GM21576 (cell line): ENCODE measurements at regions not wholly inside any gene's neighbourhood (a gene's known extent, or its start where the extent isn't known, plus 50 kb on each side); places are given as distances from the start of the nearest gene placed in this dataset.

Experiments
- ATAC-seq: cut with Tn5 transposase; IDR thresholded peaks from one replicate; pipeline ENCODE4 v1.9.1; 2021; ENCODE audit warnings: mild to moderate bottlenecking, moderate library complexity; ENCODE audit not compliant: unreplicated experiment

DNA sequence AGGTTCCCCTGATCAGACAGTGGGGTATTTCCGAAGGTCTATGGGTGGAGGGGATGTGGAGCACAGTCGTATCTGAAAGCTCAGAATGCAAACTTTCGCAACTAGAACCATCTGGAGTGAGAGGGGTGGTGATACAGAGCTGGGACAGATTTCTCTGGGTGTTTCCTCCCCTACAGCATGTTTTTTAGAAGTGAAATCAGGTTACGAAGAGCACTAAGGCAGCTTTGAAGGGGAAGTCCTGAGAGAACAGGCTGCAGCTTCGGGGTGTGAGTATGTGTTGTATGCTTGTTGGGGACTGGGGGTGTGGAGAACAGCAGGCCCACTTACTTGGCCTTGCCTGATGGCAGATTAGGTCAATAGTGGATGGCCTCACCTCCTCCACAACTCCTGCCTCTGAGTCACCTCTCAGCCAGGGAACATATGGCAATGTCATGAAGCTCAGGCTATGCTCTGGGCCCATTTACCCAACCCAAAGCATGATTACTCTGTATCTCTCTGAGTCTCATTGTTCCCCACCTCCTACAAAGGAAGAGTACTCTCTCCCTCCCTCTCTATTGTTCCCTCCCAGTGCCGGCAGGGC is 107.2 kb upstream of the RASGRP1 start:
- ATAC-seq, result peak; percentile 65

DNA sequence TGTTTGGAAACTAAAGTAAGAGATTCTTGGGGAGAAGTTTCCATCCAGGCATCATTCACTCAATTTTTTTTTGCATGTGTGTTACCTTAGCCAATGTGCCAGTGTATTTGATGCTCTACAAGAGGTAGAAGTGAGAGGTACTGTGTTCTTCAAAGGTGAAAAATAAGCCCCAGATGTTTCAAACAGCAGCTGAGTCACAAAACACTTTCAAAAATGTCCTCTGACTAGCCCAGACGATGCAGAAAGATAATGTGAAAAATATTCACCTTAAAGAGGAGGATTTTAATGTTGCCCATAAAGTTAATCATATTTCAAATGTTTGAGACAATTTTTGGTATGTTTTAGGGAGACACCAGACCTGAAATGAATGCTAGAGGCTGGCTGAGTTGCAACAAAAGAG is 107.7 kb upstream of the RASGRP1 start:
- no peak for ATAC-seq

DNA sequence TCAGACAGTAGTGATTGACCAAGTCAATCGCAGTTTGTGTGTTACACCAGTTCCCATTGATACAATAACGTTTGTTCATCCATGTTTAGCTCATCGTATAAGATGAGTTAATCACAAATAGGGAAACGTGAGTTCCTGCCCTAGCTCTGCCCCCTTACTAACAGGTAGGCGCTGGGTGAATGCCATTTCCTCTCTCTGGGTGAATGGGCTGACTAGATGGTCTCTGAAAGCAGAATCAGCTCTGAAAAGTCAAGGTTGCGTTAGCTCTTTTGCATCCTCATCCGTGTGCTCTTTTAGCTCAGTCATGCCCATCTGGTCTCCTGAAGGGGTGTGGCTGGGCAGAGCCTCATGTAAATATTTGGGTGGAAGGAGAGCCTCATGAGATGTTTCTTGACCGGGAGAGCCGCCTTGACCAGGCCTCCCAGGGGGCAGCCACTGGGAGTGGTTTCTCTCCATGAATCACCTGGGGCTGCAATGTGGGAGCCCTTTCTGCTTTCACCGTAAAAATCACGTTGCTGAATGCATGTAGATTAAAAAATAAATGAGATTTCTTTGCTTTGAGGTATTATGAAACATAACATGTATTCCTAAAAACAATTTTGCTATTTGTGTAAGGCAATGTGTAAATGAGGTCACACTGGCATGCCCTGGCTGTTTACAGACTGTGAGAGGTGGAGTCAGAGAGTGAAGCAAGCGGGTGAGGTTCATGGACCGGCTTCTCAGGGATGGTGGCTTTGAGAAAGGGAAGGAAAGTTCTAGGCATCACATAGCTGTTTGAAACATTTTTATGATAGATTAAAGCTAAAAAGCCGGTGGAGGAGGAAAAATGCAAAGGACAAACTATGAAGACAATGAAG is 108.4 kb upstream of the RASGRP1 start:
- peak; percentile 45 for ATAC-seq

DNA sequence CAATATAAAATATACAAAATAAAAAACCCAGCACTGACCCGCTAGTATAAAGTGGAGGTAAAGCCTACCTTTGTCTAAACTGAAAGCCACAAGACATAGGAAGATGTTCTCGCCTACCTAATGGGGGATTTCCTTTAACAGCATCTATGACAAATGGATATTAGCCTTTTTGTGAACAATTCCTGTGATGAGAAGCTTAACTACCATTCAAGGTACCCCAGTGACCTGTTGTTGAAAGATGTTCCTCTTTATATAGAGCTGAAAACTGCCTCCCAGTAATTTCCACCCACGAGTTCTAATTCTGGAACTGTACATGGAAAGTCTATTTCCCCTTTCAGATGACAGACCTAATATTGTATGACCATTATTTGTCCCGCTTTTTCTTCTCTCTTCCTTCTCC is 109.8 kb upstream of the RASGRP1 start:
- no peak for ATAC-seq

DNA sequence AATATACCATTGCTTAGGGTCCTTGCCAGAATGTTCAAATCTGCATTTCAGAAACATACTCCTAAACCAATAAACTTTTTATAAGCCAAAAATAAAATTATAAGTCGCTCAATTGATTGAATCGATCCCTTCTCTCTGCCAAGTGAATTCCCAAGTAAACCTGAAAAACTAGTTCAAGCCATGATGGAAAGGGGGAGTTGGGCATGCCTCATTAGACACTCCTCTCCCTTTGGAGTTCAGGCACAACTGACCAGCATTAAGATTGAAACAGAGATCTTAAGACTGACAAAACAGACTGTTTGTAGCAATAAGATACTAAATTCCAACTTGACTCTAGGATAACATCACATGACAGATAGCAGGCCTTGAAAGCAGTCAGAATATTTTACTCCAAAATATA is 113.7 kb upstream of the RASGRP1 start:
- no peak for ATAC-seq

DNA sequence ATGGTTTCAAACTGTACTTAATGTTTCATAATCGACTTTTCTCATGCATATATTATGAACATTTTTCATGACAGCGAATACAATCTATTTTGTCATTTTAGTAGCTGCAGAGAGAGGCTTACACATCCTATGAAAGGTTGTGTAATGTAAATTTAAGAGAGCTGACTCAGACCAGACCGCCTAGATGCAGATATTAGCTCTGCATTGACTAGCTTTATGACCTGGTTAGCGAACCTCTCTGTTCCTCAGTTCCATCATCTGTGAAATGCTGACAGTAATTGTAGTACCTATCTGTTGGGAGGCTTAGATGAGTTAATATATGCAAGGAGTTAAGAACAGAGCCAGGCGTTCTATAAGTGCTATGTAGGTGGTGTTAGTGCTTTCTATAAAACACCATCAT is 116.2 kb upstream of the RASGRP1 start:
- no peak for ATAC-seq

DNA sequence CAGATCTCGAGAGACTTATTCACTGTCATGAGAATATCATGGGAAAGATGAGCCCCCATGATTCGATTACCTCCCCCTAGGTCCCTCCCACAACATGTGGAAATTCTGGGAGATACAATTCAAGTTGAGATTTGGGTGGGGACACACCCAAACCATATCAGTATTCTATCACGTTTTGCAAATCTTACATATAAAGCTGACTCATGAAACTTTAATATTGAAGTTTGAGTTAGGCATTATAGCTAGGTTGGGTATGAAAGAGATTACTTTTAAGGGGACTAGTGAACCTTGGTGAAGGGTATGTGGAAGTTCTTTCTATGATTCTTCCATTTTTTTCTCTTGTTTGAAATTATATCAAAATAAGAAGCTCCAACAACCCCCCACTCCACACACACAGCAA is 117.7 kb upstream of the RASGRP1 start:
- ATAC-seq, result no peak

DNA sequence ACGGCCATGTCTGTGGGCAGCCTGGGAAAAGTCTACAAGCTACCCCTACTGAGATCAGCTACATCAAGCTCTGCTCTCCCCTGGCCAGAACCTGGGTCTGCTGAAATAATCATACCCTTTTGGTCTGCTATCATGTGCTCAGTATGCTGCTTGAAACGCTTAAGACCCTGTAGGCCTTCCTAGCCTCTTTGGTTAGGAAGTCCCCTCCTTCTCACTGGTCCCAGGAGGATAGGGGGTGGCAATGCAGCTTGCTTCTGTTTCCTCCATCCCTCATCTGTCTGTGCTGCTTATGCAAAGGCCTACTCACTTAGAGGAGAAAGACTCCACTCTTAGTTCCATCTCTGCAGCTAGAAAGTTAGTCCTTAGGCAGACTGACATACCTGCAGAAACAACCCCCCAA is 118.2 kb upstream of the RASGRP1 start:
- ATAC-seq, result no peak

DNA sequence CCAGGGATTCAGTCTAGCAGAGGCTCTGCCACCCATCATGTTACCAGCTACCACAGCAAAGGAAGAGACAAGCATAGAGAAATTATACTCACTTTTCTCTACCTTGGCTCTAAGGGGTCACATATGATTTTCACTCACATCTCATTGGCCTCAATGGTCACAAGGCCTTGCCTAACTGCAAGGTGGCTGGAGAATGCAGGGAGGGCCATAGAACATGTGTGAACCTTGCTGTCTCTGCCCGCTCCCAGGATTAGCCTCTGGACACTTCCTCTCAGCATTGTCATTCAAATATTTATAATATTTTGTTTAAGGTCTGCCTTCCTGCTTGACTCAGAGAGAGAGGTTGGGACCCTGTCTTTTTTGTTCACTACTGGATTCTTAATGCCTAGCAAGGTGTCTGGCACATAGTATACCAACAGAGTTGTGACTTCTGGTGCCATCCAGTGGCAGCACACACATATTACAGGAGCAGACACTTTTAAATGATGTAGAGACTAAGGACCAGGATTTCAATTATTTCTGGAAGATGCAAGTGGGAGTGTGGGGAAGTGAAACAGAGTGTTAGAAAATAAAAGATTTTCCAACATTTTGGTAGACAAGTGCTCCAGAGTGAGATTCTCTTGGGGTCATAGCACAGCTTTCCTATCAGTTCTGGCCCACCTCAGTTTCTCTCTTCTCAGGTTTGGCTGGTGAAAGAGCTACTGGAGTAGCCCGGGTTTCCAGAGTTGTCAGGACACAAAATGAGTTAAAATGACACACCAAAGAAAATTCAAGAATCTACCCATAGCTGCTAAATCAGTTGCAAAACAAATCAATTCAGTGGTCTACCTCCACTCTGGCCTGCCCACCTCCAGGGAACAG is 119.0 kb upstream of the RASGRP1 start:
- ATAC-seq, result peak; percentile 79

DNA sequence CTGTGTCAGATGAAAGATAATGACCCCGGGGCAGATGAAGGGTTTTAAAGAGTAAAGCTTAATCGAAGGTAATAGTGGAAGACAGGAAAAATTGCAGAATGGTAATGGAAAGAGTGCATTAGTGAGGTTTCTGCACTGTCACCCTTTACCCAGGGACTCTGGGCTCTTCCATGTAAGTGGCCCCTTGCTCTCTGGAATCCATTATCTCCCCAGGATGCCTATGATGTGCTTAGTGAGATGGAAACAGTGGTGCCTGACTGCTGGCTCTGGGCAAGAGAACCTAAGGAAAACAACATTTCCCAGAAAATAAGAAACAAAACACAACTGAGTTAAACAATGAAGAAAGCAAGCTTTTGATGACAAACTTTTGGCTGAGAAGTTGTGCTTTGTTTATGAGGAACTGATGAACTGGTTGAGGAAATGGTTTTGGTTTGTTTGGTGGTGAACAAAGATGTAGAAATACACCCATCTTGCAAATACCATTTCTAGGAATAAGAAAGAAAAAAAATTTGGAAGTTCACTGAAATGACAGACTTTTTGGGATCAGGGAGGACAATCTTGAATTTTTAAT is 119.9 kb upstream of the RASGRP1 start:
- no peak for ATAC-seq

DNA sequence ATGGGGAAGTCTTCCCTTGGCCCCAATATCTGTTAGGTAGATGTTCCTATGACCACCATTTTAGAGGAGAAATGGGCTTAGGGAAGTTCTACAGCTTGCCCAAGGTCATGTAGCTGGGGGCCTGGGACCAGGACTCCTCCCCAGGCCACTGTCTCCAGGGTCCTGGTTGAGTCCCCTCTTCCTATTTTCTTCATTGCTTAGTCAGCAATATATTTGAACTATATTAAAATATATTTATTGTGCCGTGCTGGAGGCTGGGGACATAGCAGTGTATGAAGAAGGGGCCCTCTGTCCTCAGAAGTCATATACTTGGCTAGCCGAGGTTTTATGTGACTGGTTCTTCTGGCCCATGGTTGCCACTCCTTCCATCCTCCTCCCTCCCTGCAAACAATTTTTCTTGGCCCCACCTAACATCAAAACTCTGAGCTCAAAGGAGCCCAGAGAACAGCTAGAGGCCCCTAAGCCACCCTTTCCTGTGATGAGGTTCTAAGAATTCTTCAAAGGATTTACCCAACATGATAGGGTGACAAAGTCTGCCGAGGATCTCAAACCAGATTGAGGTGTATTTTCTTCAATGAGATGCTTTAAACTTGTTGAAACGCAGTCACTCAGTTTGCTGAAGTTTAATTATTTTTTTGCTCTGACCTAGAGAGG is 121.2 kb upstream of the RASGRP1 start:
- no peak for ATAC-seq

DNA sequence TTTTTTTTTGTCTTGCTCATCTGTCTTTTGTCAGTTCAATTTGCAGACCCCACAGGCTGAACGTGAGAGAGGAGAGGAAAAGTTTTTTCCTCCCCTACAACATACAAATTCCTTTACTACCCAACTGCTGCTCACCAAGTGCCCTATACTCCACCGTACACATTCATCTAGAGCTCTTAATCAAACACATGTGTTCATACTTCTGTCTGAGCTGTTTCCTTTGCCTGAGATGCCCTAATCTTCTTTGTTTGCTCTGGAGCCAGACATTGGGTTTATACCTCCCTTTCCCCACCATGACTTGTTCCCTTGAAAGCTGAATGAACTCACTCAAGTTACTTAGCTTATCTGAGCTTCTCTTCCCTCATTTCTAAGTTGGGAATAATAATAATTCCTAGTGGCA is 122.7 kb upstream of the RASGRP1 start:
- ATAC-seq, result no peak

DNA sequence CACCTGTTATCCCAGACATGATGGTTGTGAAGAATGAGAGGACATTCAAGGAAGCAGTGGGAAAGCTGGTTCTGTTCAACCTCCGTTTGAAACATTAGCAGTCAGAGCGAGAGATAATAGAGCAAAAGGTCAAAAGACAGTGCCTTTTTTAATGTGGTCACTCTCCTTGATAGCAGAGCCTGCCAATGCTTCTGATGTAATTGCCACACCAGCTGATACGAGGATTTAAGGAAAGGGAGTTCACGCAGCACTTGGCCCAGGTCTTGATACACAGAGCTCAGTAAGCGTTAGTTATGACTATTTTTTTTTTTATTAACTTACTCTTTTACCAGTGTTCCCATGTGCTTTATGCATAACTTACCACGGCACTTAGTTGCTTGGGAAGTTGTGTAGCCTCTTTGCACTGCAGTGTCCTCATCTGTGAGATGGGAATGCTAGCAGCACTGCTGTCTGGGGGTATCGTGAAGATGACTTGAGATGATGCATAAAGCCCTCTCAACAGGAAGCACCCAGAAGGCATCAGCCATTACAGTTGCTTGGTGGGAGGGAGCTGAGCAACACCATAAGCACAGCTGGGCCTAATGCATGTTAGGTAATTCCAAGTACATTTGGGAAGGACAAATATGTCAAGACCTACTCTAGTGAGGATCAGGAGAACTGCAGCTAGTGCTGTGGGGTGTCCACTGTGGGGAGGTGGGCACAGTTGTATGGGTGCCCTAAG is 123.3 kb upstream of the RASGRP1 start:
- no peak for ATAC-seq

DNA sequence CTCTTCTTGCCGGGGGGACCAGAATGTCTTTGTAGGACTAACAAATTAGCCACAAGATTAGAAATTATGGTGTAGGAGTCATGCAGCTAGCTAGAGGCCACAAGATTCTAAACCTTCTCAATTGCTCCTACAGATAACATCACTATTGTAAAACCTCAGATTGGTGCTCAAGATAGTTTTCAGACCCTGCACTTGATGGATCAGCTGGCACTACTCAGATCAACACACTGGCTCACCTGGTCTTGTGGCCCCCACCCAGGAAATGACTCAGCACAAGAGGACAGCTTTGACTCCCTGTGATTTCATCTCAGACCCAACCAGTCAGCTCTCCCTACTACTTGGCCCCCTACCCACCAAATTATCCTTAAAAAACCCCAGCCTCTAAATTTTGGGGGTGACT is 124.1 kb upstream of the RASGRP1 start:
- no peak for ATAC-seq

DNA sequence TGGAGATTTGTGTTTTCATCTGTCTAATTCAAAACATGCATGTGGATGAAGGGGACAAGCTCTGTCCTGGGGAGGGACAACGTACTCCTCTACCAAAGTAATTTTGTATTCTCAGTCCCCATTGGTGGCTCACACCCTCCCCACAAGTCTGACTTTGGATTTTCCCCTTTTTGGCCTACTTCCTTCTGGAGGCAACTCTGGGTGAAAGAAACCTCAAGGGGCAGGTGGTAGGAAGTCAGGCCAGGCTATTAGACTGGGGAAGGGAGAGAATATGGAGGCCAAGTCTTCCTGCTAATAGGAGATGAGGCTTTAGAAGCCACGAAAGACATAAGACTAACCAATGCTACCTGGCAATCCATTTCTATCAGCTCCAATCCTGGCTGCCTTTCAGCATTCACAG is 124.9 kb upstream of the RASGRP1 start:
- no peak for ATAC-seq

DNA sequence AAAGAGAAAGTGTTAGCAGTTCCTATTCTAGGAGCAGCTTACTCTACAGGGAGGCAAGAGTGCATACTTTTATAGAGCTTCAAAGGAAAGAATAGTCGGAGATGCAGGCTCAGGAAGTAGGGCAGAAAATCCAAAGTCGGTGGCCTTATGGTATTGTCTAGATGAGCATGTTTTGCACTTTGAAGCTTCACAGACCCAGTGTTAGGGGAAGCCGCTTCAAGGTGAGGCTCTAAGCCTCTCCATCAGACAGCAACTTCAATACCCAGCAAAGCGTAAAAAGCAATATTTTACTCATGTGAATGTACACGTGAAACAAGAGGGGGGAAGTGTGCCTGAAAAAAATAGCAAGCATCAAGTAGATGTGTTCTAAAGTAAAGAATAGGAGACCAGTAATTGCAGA is 125.6 kb upstream of the RASGRP1 start:
- peak; percentile 14 for ATAC-seq

DNA sequence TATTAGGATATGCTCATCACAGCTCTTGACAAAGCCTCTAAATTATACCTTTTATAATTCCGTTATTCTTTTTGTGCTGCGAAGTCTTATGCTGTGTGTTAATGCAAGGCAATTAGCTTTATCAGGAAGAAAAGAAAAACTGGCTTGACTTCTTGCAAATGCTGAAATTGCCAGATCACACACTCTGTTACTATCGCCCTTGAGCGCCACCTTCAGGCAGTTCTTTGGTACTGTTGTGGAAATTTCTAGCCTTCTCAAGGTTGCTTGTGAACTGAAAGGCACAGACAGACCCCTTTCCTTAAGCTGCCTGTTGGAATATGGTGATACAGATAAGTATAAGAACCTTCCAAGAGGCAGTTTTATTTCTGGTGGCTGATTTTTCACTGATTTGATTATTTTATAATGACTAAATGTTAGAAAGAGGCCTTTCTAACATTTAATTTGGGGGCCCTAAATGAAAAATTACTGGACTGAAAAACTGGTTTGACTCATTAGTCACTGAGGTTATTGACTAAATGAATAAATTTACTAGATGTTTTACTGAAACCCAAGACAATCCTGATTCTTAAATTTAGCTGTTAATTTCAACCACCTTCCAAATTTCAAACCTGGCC is 126.2 kb upstream of the RASGRP1 start:
- ATAC-seq, result peak; percentile 49

DNA sequence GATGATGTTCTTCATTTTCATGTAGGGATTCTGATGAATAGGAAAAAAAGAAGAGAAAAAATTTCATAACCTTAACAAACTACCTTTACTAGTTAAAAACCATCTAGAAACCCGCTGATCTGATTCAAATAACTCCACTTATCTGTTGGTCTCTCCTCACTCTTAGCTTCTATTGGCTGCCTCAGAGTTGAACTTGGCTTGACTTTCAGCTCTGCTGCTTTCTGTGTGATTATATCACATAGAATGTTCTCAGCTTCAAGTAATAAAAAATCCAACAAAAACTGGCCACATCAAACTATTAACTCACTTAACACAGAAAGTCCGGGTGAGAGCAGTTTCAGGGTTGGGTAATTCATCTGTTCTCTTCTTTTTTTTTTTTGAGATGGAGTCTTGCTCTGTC is 126.8 kb upstream of the RASGRP1 start:
- no peak for ATAC-seq

DNA sequence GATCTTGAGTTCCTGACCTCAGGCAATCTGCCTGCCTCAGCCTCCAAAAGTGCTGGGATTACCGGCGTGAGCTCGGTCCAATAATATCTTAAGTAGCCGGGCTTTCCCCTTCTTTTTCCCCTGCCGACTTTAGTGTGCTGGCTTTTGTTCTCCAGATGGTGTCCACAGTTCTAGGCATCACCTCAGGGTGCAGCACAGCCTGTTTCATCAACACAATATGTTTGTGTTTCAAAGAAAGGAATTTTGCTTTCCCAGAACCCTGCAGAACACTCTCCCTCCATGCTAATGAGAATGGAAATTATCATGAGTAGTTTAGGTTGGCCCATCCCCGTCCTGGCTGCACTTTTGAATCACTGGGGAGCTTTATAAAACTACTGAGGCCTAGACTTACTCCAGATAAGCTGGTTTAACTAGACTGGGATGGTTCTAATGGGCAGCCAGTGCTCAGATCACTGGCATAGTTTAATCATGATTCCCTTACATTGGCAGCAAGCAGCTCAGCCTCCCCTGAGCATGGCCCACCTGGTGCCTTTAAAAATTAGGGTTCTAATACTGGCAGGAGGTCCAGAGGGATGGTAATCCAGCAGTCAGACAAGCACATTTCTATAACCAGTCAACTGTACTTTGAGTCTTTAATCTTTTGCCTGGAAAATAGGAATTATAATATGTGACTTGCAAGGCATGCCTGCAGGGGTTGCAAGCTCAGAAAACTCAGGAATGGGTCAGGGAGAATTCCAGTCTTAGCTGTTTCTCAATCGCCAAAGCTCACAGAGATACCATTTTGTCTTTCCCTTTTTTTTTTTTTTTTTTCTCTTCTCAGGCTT is 127.6 kb upstream of the RASGRP1 start:
- no peak for ATAC-seq
